OCI-LY3 (cell line): ENCODE measurements at regions not wholly inside any gene's neighbourhood (a gene's known extent, or its start where the extent isn't known, plus 50 kb on each side); places are given as distances from the start of the nearest gene placed in this dataset.

Source experiments
- H2AFZ ChIP-seq: fragments of 200-600, 300-600 bp; shearing (Covaris generic); 2 replicates; pipeline ENCODE4 v1.6.0; 2014; ENCODE audit warnings: antibody characterized with exemption, low read depth, low read length
- H3K27ac ChIP-seq: fragments of 200-600, 300-600 bp; sonication (generic); 2 replicates; pipeline ENCODE4 v1.5.1; 2014; ENCODE audit warnings: mild to moderate bottlenecking, low read length, moderate library complexity, mixed read lengths
- H3K27me3 ChIP-seq: fragments of 200-600, 300-600 bp; sonication (generic); 2 replicates; pipeline ENCODE4 v1.6.1; 2014; ENCODE audit warnings: low read depth, low read length, mixed read lengths
- H3K36me3 ChIP-seq: fragments of 200-600, 300-600 bp; sonication (generic); replicated peaks from 2 replicates; pipeline ENCODE3; 2014; ENCODE audit warnings: low read depth, low read length, mixed read lengths
- H3K4me1 ChIP-seq: fragments of 300-600, 200-600 bp; sonication (generic); 2 replicates; pipeline ENCODE4 v1.6.1; 2014; ENCODE audit warnings: low read length, mixed read lengths
- H3K4me2 ChIP-seq: fragments of 200-600, 300-600 bp; sonication (generic); 2 replicates; pipeline ENCODE4 v1.6.1; 2014; ENCODE audit warnings: low read length, mixed read lengths
- H3K4me3 ChIP-seq: fragments of 300-600, 200-600 bp; sonication (generic); 2 replicates; pipeline ENCODE4 v1.5.1; 2014; ENCODE audit warnings: antibody characterized with exemption, mild to moderate bottlenecking, low read length, moderate library complexity
- H3K79me2 ChIP-seq: fragments of 300-600, 200-600 bp; shearing (Covaris generic); 2 replicates; pipeline ENCODE4 v1.6.1; 2014; ENCODE audit warnings: mild to moderate bottlenecking, low read length, mixed read lengths
- H3K9ac ChIP-seq: fragments of 300-600, 200-600 bp; shearing (Covaris generic); 2 replicates; pipeline ENCODE4 v1.6.0; 2014; ENCODE audit warnings: mild to moderate bottlenecking, low read length, moderate library complexity
- H3K9me3 ChIP-seq: fragments of 200-600, 300-600 bp; shearing (Covaris generic); 2 replicates; pipeline ENCODE4 v1.6.1; 2014; ENCODE audit warnings: low read length, mixed read lengths; ENCODE audit not compliant: insufficient read depth
- H4K20me1 ChIP-seq: fragments of 200-600, 300-600 bp; sonication (generic); 2 replicates; pipeline ENCODE4 v1.6.1; 2016; ENCODE audit warnings: low read length, mixed read lengths; ENCODE audit not compliant: insufficient read depth
- CTCF ChIP-seq: fragments of 200-600, 300-600 bp; sonication (generic); IDR thresholded peaks from 2 replicates; pipeline ENCODE4 v1.5.1; 2014; ENCODE audit warnings: antibody characterized with exemption, low read length, low read depth
- EZH2phosphoT487 ChIP-seq: fragments of 200-600 bp; shearing (Covaris generic); IDR thresholded peaks from 2 replicates; pipeline ENCODE4 v1.6.1; 2018; ENCODE audit warnings: antibody characterized with exemption, mixed run types, low read depth

- Histone ChIP-seq H4K20me1 (no peaks in the 10 kb centered on the region), H2AFZ (no peak overlapping the region), H3K27me3 (no peaks in the 10 kb centered on the region), H3K4me1 (no peaks in the 10 kb centered on the region), H3K9me3 (peaks cover 28% of the 10 kb centered on the region), H3K27ac (no peak overlapping the region), H3K9ac (no peak overlapping the region), H3K4me2 (no peak overlapping the region), H3K36me3 (peaks cover 13% of the 10 kb centered on the region), H3K4me3 (no peak overlapping the region), H3K79me2 (no peaks in the 10 kb centered on the region)
- TF ChIP-seq CTCF (no peak), EZH2phosphoT487 (no peak)
Measured at GRCh38 chr18:44370861-44371260, 309.8 kb upstream of the SETBP1 start.

GRCh38 chr18:44374966-44375365 lies 305.7 kb upstream of the SETBP1 start:
- no peak overlapping the region for H3K27ac ChIP-seq
- H3K9ac ChIP-seq: no peak overlapping the region
- no peak for TF ChIP-seq CTCF
- no peak for TF ChIP-seq EZH2phosphoT487
- H3K9me3 ChIP-seq: peaks cover 28% of the 10 kb centered on the region
- H3K4me1 ChIP-seq: no peaks in the 10 kb centered on the region
- no peak overlapping the region for H3K4me3 ChIP-seq
- no peaks in the 10 kb centered on the region for H3K27me3 ChIP-seq
- H3K79me2 ChIP-seq: no peaks in the 10 kb centered on the region
- no peaks in the 10 kb centered on the region for H4K20me1 ChIP-seq
- no peak overlapping the region for H2AFZ ChIP-seq
- H3K4me2 ChIP-seq: no peak overlapping the region
- H3K36me3 ChIP-seq: peaks cover 13% of the 10 kb centered on the region

- TF ChIP-seq CTCF (no peak), EZH2phosphoT487 (no peak)
- H2AFZ ChIP-seq: no peak overlapping the region
- H3K36me3 ChIP-seq: no peaks in the 10 kb centered on the region
Measured at GRCh38 chr18:44386401-44386800, 294.3 kb upstream of the SETBP1 start.

GRCh38 chr18:44388329-44388728 lies 292.4 kb upstream of the SETBP1 start:
- no peak overlapping the region for H3K4me3 ChIP-seq
- no peak overlapping the region for H3K4me2 ChIP-seq
- no peaks in the 10 kb centered on the region for H3K27me3 ChIP-seq
- no peaks in the 10 kb centered on the region for H3K79me2 ChIP-seq
- no peaks in the 10 kb centered on the region for H3K4me1 ChIP-seq
- H3K9ac ChIP-seq: no peak overlapping the region
- no peaks in the 10 kb centered on the region for H3K9me3 ChIP-seq
- H2AFZ ChIP-seq: no peak overlapping the region
- no peaks in the 10 kb centered on the region for H4K20me1 ChIP-seq
- no peak overlapping the region for H3K27ac ChIP-seq
- TF ChIP-seq EZH2phosphoT487 (no peak), CTCF (no peak)
- H3K36me3 ChIP-seq: no peaks in the 10 kb centered on the region

More at GRCh38 chr18:44386401-44386800, 294.3 kb upstream of the SETBP1 start:
- no peaks in the 10 kb centered on the region for H3K9me3 ChIP-seq
- no peak overlapping the region for H3K27ac ChIP-seq
- H3K4me3 ChIP-seq: no peak overlapping the region
- H4K20me1 ChIP-seq: no peaks in the 10 kb centered on the region
- H3K4me1 ChIP-seq: no peaks in the 10 kb centered on the region
- no peaks in the 10 kb centered on the region for H3K27me3 ChIP-seq
- no peaks in the 10 kb centered on the region for H3K79me2 ChIP-seq
- H3K9ac ChIP-seq: no peak overlapping the region
- H3K4me2 ChIP-seq: no peak overlapping the region
